GM19099 (cell line): ENCODE measurements at regions not wholly inside any gene's neighbourhood (a gene's known extent, or its start where the extent isn't known, plus 50 kb on each side); places are given as distances from the start of the nearest gene placed in this dataset.

Experiments
- POLR2A ChIP-seq: IDR thresholded peaks from 3 replicates; pipeline ENCODE4 v1.6.1; 2011; ENCODE audit warnings: low read depth; ENCODE audit not compliant: insufficient read length; ENCODE audit errors: extremely low read depth

GRCh38 chr10:109591601-109592000 lies 331.7 kb downstream of the XPNPEP1 start:
- TF ChIP-seq POLR2A, result no peak

- no peak for TF ChIP-seq POLR2A
Measured at GRCh38 chr10:109588259-109588658, 335.1 kb downstream of the XPNPEP1 start.

DNA sequence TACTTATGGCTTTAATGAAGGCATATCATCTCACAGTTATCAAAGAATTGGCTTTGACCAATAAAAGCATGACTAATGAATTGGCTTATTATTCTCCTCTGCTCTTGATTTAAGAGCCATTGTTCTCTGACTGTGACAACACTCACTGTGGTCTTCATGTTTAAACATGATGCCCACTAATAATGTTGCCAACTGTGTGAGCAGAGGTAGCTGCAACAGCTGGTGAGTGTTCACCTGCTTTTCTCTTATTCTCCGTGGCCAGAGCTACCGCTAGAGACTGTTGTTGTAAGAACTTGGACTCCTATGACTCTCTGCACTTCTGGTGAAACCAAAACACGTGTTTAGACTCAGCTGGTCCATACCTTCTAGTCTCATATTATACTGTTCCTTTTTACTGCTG lies 335.9 kb downstream of the XPNPEP1 start:
- TF ChIP-seq POLR2A, result no peak

GRCh38 chr10:109556399-109556798 lies 366.9 kb downstream of the XPNPEP1 start:
- no peak for TF ChIP-seq POLR2A

DNA sequence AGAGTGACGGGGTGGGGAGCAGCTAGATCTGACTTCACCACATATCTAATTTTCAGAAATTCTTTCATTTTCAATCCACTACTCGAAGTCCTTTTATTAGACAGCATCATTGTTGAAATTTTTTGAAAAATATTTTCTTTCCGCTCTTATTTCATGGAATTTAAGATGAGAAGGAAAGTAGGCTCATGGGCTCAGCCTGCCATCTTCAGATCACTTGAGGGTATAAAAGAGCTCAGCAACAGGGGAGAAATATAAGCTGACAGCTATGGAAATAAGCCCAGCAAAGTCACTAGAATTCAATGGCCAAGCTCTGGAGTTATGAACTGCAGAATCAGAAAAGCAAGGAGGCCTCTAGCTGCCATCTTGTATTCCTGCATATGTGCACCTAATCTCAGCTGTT lies 389.1 kb downstream of the XPNPEP1 start:
- no peak for TF ChIP-seq POLR2A

GRCh38 chr10:109529258-109529657 lies 394.1 kb downstream of the XPNPEP1 start:
- TF ChIP-seq POLR2A, result no peak

DNA sequence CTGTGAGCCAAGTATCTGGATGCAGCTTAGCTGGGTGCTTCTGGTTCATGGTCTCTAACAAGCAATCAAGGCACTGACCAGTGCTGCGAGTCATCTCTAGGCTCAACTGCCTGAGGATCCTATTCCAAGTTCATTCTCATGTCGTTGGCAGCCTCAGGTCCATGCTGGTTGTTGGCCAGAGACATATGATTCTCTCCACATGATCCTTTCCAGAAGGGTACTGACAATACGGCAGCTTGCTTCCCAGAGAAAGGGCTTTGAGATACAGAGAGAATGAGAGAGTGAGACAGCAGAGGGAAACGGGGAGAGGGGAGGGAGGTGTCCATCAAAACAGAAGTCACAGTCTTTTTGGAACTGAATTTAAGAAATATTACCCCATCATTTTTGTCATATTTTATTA lies 405.6 kb downstream of the XPNPEP1 start:
- TF ChIP-seq POLR2A, result no peak

DNA sequence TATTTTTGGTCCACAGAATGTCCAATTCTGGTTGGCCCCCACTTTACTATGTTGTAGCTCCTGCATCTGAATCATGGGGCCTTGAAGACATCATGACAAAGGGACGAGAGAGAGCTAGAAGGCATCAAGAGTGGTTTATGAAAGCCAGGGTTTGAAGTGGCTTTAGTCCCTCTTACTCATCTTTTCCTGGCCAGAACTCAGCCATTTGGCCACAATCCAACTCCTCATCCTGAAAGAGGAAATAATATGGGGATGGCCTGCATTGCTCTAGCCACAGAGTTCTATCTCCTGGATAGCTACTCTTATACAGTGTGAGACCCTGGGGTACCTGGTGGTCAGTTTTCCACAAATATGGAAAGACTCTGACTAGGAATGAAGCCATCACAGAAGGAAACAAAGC lies 418.9 kb downstream of the XPNPEP1 start:
- TF ChIP-seq POLR2A, result no peak

DNA sequence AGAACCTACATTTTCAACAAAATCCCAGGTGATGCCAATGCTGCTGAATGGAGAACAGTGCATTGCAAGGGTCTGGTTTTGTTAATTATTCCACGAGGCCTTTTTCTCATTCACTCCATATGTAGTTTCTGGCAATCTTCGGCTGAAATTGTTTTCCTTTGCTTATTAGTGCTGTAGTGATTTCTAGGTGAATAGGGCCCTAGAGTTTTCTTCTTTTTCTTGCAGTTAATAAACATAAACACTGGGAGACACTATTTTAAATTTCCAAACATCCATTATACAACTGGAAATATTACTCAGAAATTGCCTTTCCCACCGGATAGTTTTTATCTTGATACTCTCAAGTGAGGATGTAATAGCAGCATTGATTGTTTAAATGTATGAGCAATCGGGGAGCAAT lies 435.6 kb downstream of the XPNPEP1 start:
- TF ChIP-seq POLR2A, result no peak

- TF ChIP-seq POLR2A, result no peak
Measured at GRCh38 chr10:109480836-109481235, 442.5 kb downstream of the XPNPEP1 start.

DNA sequence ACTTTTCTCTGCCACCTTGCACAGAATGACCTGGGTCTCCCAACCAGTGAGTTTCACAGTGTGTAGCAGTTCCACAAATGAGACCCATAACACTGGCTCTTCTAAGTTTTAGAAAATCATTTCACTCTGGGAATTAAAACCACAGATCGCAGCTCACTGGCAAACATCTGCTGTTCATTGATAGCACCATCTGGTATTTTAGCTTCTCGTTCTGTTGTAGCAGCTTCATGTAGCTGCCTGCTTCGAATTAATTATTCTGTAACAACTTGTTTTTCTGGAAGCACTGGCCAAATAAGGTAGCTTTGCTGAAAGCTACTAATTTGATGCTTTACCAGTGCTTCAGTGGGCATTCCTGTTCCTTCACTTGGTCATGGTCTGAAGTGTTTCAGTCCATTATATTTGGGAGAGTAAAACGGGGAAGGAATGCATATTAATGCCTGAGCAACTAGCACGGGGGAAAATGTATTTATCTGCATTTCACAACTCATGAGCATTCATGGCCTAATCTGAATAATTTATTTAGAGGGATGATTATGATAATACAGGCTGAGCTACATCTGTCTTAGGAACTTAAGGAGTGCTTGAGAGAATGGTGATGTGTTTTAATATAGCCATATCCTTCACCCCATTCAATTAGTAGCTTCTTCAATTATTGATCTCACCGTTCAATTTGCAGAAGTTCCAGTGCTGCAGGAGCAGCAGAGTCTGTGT lies 447.4 kb downstream of the XPNPEP1 start:
- no peak for TF ChIP-seq POLR2A

- no peak for TF ChIP-seq POLR2A
Measured at GRCh38 chr10:109474812-109475211, 448.5 kb downstream of the XPNPEP1 start.

DNA sequence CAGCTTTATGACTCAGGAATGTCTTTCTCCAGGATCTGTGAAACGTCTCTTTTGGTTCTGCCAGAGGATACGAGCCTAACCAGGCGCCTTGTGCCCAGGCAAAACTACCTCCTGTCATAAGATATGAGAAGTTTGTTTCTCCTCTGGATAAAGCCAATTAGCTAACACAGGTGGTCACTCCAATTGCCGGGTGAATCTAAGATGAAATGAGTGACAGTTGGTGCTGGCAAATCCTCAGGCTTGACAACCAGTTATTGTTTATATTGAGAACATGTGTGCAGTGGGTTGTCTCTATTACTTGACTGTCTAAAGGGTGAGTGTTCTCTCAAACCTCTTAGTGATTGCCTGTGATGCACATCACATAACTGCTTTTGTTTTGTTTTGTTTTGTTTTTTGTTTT lies 449.1 kb downstream of the XPNPEP1 start:
- TF ChIP-seq POLR2A, result no peak

GRCh38 chr10:109467551-109467950 lies 455.8 kb downstream of the XPNPEP1 start:
- no peak for TF ChIP-seq POLR2A

- TF ChIP-seq POLR2A, result no peak
Measured at GRCh38 chr10:109464949-109465348, 458.4 kb downstream of the XPNPEP1 start.

DNA sequence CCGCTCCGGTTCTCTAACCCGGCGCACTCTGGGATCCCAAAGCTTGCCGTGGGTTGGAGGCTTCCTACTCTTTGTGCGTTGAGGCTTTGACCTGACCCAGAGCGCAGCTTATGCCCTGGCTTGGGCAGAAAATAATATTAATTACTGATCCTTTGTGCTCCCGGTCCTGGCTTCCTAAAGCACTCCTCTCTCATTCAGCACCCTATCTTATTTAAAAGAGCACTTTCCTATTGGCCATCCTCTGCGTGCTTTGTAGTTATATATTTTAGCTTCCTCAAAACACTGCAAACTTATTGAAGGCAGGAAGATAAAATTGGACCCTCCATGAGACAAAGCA lies 466.0 kb downstream of the XPNPEP1 start:
- TF ChIP-seq POLR2A, result no peak
